8988T (cell line): ENCODE measurements at regions not wholly inside any gene's neighbourhood (a gene's known extent, or its start where the extent isn't known, plus 50 kb on each side); places are given as distances from the start of the nearest gene placed in this dataset.
"Not testable (repeated sequence)": the region's sequence is repeated elsewhere in the genome, so short reads cannot be mapped to it uniquely, and the experiment has no call there.

ENCODE experiments used
- DNase-seq: peaks from one replicate; pipeline ENCODE4 v3.0.0; 2011

GRCh38 chr13:24931450-24932251, 164.3 kb upstream of the PABPC3 start:
- no peak for DNase-seq

DNA sequence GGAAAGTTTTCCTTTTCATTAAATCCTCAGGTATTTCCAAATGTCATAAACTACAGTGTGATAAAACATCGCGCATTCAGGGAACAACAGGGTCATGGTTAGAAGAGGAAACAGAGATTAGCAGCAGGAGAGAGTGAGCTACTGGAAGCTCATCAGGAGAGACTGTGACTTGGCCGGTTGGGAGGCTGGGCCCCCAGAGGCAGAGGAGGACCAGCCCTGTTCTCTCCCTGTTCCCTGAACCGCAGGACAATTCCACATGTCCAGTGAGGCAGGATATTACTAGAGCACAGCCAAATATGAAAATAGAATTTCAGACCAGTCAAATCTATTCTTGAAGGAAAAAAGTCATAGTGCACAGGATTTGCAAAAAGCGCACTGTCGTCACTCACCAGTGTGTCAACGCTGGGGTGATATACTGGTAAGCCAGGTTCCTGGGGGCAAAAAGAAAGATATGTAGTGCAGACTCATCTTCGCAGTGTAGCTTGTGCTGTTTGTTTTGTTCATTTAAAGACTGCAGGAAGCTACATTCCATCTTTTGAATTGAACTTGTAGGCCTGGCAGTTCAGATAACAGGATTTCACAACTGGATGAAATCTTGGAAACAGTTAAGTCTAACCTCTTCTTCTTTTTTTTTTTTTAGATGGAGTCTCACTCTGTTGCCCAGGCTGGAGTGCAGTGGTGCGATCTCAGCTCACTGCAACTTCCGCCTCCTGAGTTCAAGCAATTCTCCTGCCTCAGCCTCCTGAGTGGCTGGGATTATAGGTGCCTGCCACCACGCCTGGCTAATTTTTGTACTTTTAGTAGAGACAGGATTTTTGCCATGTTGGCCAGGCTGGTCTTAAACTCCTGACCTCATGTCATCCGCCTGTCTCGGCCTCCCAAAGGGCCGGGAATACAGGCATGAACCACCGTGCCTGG, 162.6 kb upstream of the PABPC3 start:
- DNase-seq, result not testable (repeated sequence)

DNA sequence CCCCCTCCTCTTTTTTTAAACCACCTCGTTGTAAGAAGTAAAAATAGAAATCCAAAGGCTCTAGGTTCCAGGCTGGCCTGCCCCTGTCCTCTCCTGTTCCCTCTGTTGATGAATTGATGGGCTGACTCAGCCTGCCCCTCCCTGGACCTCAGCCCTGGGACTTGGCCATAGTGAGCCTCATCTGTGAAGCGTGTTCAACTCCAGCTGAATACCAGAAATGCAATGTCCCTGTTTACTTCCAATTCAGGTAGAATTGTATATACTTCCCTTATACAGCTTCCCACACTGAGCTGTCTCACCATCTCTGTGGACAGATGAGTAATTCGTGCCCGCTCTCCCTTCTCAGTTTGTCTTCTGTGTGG, 161.9 kb upstream of the PABPC3 start:
- DNase-seq, result not testable (repeated sequence)

DNA sequence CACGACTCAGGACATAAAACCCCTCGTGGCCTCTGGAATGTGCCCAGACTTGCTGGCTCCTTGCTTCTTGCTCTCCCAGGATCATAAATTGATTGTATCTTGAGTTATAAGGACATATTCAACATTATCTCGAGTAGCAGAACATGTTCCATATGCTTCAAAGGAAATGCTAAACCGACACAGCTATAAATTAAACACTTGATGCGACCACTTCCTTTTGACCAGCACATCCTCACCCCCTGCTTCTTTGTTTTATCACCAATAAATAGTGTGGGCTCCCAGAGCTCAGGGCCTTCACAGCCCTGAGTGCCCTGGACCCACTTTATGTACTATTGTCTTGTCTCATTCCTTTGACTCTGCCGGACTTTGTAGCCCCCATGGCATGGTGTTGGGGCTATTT, 157.0 kb upstream of the PABPC3 start:
- DNase-seq, result no peak

- DNase-seq, result not testable (repeated sequence)
These were observed 154.8 kb upstream of the PABPC3 start for GRCh38 chr13:24941023-24941713.

- DNase-seq, result no peak
These were observed 152.8 kb upstream of the PABPC3 start for GRCh38 chr13:24943136-24943535.

DNA sequence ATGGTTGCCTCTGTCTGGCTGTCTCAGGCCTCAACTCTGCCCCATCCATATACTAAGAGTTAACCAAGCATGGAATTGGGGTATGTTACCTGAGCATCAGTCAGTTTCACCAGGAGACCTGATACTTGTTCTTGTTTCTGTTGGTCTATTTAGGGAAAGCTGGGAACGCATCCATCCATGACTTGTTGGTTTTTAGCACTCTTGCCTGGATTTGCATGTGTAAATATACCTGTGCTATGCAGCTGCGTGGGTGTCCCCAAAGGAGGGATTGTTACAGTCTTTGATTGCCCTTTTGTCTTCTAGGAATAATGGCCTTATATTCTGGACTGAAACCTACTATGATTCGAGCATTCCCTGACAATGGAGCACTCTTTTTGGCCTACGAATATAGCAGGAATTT, 151.9 kb upstream of the PABPC3 start:
- not testable (repeated sequence) for DNase-seq

- DNase-seq, result not testable (repeated sequence)
These were observed 147.0 kb upstream of the PABPC3 start for GRCh38 chr13:24948977-24949376.

- DNase-seq, result not testable (repeated sequence)
These were observed 145.3 kb upstream of the PABPC3 start for GRCh38 chr13:24950611-24951010.

DNA sequence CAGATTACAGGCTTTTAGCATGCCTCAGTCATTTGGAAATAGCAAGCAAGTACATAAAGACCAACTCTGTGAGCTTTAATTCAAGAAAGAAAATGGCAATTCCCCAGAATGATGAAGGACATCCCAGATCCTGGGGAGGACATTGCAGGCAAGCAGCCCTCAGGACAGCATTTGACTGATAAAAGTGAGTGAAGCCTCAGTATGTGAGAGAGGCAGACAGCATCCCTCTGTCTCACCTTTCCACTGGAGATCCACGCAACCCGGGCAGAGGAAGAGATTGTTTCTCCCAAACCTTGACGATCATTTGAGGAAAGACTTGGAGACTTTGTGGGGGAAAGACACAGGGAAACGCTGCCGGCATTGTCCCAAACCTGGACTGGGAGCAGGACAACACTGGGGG, 128.0 kb upstream of the PABPC3 start:
- not testable (repeated sequence) for DNase-seq

GRCh38 chr13:24968416-24968815, 127.5 kb upstream of the PABPC3 start:
- DNase-seq, result not testable (repeated sequence)

- DNase-seq, result not testable (repeated sequence)
These were observed 122.8 kb upstream of the PABPC3 start for GRCh38 chr13:24973102-24973501.

DNA sequence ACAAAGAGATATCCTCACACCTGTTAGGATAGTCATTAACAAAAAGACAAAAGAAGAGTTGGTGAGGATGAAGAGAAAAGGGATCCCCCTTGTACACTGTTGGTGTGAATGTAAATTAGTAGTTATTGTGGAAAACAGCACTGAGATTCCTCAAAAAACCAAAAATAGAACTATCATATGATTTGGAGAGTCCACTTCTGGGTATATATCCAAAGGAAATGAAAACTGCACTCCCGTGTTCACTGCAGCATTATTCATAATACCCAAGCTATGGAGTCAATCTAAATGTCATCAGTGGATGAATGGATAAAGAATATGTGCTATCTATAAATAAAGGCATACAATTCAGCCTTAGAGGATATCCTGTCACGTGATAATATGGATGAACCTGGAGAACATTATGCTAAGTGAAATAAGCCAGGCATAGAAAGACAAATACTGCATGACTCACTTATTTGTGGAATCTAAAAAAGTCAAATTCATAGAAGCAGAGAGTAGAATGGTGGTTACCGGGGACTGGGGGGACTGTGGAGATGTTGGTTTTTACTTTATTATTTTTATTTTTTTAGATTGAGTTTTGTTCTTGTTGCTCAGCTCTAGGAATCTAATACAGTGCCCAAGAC, 114.6 kb upstream of the PABPC3 start:
- DNase-seq, result not testable (repeated sequence)

DNA sequence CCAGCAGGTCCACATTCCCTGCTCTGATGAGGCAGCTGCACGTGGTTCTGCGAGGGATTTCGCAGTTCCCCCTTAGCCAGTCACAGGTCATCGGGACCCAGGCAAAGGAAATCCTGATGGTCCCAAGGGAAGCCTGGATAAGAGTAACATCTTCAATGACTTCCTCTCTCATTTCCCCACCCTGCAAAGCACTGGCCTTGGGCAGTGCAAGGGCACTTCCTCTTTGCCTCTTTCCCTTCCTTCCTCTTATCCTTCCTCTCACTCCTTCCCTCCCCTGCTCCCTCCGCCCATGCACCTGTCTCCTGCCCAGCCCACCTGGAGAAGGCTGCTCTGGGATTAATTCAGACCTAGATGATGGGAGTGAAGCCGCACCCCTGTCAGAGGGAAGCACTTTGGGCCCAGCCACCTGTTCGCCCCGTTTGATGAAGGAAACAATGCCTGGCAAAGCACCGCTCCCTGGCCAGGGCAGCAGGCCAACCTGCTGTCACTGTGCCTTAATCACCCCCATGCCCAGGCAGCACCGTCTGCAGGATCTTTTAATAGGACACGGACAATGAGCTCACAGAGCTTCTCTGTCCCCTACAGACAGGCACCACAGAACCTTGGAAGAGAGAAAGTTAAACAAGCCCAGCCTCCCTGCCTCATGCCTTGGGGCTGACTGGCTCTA, 113.5 kb upstream of the PABPC3 start:
- DNase-seq, result no peak

GRCh38 chr13:24983094-24983493, 112.8 kb upstream of the PABPC3 start:
- DNase-seq, result no peak

DNA sequence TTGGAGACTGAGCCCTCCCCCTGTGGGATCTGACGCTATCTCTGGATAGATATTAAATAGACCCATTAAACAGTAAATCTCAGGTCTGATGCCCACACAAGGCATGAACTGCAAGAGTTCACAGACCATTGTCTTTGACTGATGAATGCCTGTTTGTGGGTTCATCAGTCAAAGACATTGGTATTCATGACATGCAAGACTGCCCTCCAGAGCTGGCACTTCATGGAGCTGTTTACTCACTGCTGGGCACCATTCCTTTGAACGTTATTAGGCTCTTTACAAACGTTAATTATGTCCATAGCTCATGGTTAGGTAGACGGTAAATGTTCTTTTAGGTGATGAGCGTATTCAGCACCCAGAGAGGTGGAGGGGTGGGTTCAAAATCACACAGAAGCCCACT, 111.8 kb upstream of the PABPC3 start:
- DNase-seq, result no peak

DNA sequence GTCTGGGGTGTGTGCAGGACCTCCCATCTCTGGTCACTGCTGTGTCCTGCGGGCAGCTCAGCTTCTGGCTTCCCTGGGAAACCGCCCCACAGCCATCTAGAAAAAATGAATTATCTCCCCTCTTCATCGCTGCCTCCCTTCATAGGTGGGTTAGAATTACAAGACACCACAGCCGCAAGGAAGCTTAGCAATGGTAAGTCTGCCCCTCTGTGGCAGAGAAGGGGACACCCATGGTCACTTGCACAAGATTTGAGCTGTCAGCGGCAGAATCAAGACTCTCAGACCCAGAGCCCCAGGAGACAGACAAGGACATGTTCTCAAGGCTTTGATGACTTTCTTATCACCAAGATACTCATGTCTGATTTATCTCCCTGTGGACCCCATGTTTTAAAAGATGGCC, 110.8 kb upstream of the PABPC3 start:
- no peak for DNase-seq

DNA sequence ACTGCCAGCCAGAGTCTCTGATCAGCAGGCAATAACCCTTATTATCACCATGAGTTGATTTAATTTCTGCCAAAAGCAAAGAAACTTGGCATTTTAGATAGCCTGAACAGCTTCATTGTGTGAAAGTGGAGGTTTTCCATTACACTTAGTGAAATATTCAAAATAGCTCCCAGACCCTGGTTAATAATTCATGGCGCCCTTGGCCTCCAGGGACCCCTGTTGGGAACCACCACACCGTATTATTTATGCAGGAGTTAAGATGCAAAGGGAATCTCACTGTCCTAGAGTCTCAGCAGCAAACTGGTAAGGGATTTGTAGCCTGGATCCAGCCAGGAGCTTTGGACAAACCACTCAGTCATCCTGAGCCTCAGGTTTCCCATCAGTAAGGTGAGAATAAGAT, 110.0 kb upstream of the PABPC3 start:
- no peak for DNase-seq

- DNase-seq, result no peak
These were observed 109.1 kb upstream of the PABPC3 start for GRCh38 chr13:24986826-24987225.

DNA sequence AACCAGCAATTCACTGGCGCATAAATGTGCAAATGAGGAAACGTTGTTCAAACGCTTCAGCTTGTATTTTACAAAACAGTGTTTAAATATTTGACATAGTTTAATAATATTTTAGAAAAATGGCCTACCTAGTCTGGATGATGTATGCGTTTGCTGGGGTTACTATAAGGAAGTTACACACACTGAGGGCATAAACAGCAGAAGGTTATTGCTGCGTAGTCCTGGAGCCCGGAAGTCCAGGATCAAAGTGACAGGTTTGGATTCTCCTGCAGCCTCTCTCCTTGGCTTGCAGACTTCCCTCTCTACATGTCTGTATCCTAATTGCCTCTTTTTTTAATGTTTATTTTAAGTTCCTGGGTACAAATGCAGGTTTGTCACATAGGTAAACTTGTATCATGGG, 106.0 kb upstream of the PABPC3 start:
- DNase-seq, result not testable (repeated sequence)

DNA sequence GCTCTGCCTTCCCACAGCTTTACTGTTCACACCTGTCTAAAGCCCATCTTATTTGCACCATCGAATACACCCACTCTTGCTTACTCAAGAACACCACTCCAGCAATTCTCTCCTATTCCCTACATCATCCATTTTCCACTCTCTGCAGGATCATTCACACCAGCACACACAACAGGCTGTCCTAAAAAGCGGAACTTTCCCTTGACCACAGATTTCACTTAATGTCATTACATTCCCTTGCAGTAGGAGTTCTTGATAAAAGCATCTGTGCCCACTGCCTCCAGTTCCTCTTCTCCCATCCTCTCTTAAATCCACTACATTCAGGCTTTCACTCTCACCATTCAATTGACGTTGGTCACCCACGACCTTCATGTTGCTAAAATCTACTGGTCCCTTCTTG, 103.0 kb upstream of the PABPC3 start:
- not testable (repeated sequence) for DNase-seq

GRCh38 chr13:24995225-24995804, 100.6 kb upstream of the PABPC3 start:
- DNase-seq, result peak; percentile 23
